ENCODE measurements at regions not wholly inside any gene's neighbourhood (a gene's known extent, or its start where the extent isn't known, plus 50 kb on each side); places are given as distances from the start of the nearest gene placed in this dataset.
"Not testable (repeated sequence)": the region's sequence is repeated elsewhere in the genome, so short reads cannot be mapped to it uniquely, and the experiment has no call there.

GRCh38 chr21:6499128-6499826 is 4022.1 kb upstream of the TPTE start:
- peak; percentile 89 for ATAC-seq
- FAIRE-seq; H3K9me1 ChIP-seq (ENCODE audit: control insufficient read depth, insufficient read depth, low read length); intact Hi-C loops (cut with micrococcal nuclease); H3K79me2 ChIP-seq (ENCODE audit: control insufficient read depth, insufficient read depth, low read length); H2AFZ ChIP-seq (ENCODE audit: low read depth, low read length); H3K27me3 ChIP-seq (ENCODE audit: control insufficient read depth in 2 of 2, insufficient read depth in 2 of 2, low read length in 2 of 2); H3K27ac ChIP-seq (ENCODE audit: extremely low read depth, low read depth, low read length); POLR2A ChIA-PET; H3K9ac ChIP-seq (ENCODE audit: insufficient read depth in 1 of 2, low read depth in 2 of 2, low read length in 2 of 2); H4K20me1 ChIP-seq (replicated peaks; ENCODE audit: control insufficient read depth, insufficient read depth, low read length); H3K4me2 ChIP-seq (ENCODE audit: insufficient read depth, low read length); DNase-seq (ENCODE audit: extremely low read depth in 1 of 4, low spot score in 3 of 4); BruUV-seq (replicated peaks); in situ Hi-C loops (cut with MboI); CTCF ChIA-PET (ENCODE audit: low intra/inter-chr PET ratio); H3K36me3 ChIP-seq (ENCODE audit: control insufficient read depth, insufficient read depth, low read length); H3K9me3 ChIP-seq (replicated peaks; ENCODE audit: control insufficient read depth, insufficient read depth, low read depth, low read length); H3K4me1 ChIP-seq (replicated peaks in 1 of 2; ENCODE audit: control insufficient read depth in 2 of 2, insufficient read depth in 2 of 2, low read length in 2 of 2); TF ChIP-seq CREB1 (CRISPR knock-in tag; IDR thresholded peaks at IDR 0.05); ATF1 (tag; IDR thresholded peaks at IDR 0.05): not testable (repeated sequence)
- peak overlapping the region; percentile 46; the same call in 1 of the 2 replicates for H3K4me3 ChIP-seq
- 0% methylated on average over 3 of the region's 66 CpGs for WGBS (ENCODE audit: insufficient coverage, low coverage, missing lambda C conversion rate)
- peak; percentile 66 for TF ChIP-seq CREB1 (IDR thresholded peaks at IDR 0.05)
- peak; percentile 88 for TF ChIP-seq CREM (IDR thresholded peaks at IDR 0.05; ENCODE audit: low read depth)
- TF ChIP-seq RBFOX2 (IDR thresholded peaks at IDR 0.05; ENCODE audit: low read depth, low read length) = peak; percentile 38; the same call in 1 of the 2 replicates
- peak; percentile 57 for TF ChIP-seq POLR2G (IDR thresholded peaks at IDR 0.05; ENCODE audit: low read depth, low read length)
- TF ChIP-seq ATF1 (CRISPR knock-in tag; IDR thresholded peaks at IDR 0.05) = peak; percentile 62
- peak; percentile 27; the same call in 1 of the 2 replicates for TF ChIP-seq HCFC1 (IDR thresholded peaks at IDR 0.05; ENCODE audit: low read depth, low read length)

GRCh38 chr21:6499866-6500265 is 4021.5 kb upstream of the TPTE start:
- H3K4me1 ChIP-seq (replicated peaks in 1 of 2; ENCODE audit: control insufficient read depth in 2 of 2, insufficient read depth in 2 of 2, low read length in 2 of 2); H3K27ac ChIP-seq (ENCODE audit: extremely low read depth, low read depth, low read length); H3K9me1 ChIP-seq (ENCODE audit: control insufficient read depth, insufficient read depth, low read length); H3K79me2 ChIP-seq (ENCODE audit: control insufficient read depth, insufficient read depth, low read length); H3K9me3 ChIP-seq (replicated peaks; ENCODE audit: control insufficient read depth, insufficient read depth, low read depth, low read length); H3K27me3 ChIP-seq (ENCODE audit: control insufficient read depth in 2 of 2, insufficient read depth in 2 of 2, low read length in 2 of 2); H3K4me3 ChIP-seq; FAIRE-seq; H3K4me2 ChIP-seq (ENCODE audit: insufficient read depth, low read length); intact Hi-C loops (cut with micrococcal nuclease); DNase-seq (ENCODE audit: extremely low read depth in 1 of 4, low spot score in 3 of 4); POLR2A ChIA-PET; CTCF ChIA-PET (ENCODE audit: low intra/inter-chr PET ratio); H2AFZ ChIP-seq (ENCODE audit: low read depth, low read length); in situ Hi-C loops (cut with MboI); H4K20me1 ChIP-seq (replicated peaks; ENCODE audit: control insufficient read depth, insufficient read depth, low read length); H3K36me3 ChIP-seq (ENCODE audit: control insufficient read depth, insufficient read depth, low read length); BruUV-seq (replicated peaks); H3K9ac ChIP-seq (ENCODE audit: insufficient read depth in 1 of 2, low read depth in 2 of 2, low read length in 2 of 2): not testable (repeated sequence)
- ATAC-seq = peak; percentile 71
- no CpG with 5 or more reads among the region's 16 CpGs for WGBS (ENCODE audit: insufficient coverage, low coverage, missing lambda C conversion rate)

- peak; percentile 77 for ATAC-seq
- FAIRE-seq = not testable (repeated sequence)
These were observed 4020.7 kb upstream of the TPTE start for GRCh38 chr21:6500681-6501080.

More at GRCh38 chr21:6500681-6501080, 4020.7 kb upstream of the TPTE start:
- BruUV-seq (replicated peaks); intact Hi-C loops (cut with micrococcal nuclease); H2AFZ ChIP-seq (ENCODE audit: low read depth, low read length); H3K4me2 ChIP-seq (ENCODE audit: insufficient read depth, low read length); H3K27me3 ChIP-seq (ENCODE audit: control insufficient read depth in 2 of 2, insufficient read depth in 2 of 2, low read length in 2 of 2); H3K9ac ChIP-seq (ENCODE audit: insufficient read depth in 1 of 2, low read depth in 2 of 2, low read length in 2 of 2); H3K36me3 ChIP-seq (ENCODE audit: control insufficient read depth, insufficient read depth, low read length); CTCF ChIA-PET (ENCODE audit: low intra/inter-chr PET ratio); H3K9me3 ChIP-seq (replicated peaks; ENCODE audit: control insufficient read depth, insufficient read depth, low read depth, low read length); H4K20me1 ChIP-seq (replicated peaks; ENCODE audit: control insufficient read depth, insufficient read depth, low read length); in situ Hi-C loops (cut with MboI); DNase-seq (ENCODE audit: extremely low read depth in 1 of 4, low spot score in 3 of 4); H3K4me1 ChIP-seq (replicated peaks in 1 of 2; ENCODE audit: control insufficient read depth in 2 of 2, insufficient read depth in 2 of 2, low read length in 2 of 2); H3K27ac ChIP-seq (ENCODE audit: extremely low read depth, low read depth, low read length); H3K4me3 ChIP-seq; H3K79me2 ChIP-seq (ENCODE audit: control insufficient read depth, insufficient read depth, low read length); POLR2A ChIA-PET; H3K9me1 ChIP-seq (ENCODE audit: control insufficient read depth, insufficient read depth, low read length): not testable (repeated sequence)
- WGBS (ENCODE audit: insufficient coverage, low coverage, missing lambda C conversion rate) = no CpG with 5 or more reads among the region's 7 CpGs

Measured in K562 (cell line).